Heart left ventricle (tissue), 16 donors: ENCODE measurements at regions not wholly inside any gene's neighbourhood (a gene's known extent, or its start where the extent isn't known, plus 50 kb on each side); places are given as distances from the start of the nearest gene placed in this dataset.

ENCODE experiments used
- ATAC-seq, 4 donors: fragments of 200-7000 bp; cut with Tn5 transposase; one replicate each; pipeline ENCODE4 v1.9.1; 2020 to 2022; ENCODE audit warnings: moderate library complexity in 4 of 4, mild to moderate bottlenecking in 3 of 4, moderate number of reproducible peaks in 1 of 4
- DNase-seq, 5 donors: peaks; one replicate each; pipeline ENCODE4 v3.0.0-alpha.2; 2020
- H3K27ac ChIP-seq, 12 donors: fragments of 200-600 bp; sonication (generic) in 4 of 12; one replicate each; pipeline versions ENCODE4 v1.5.0 to v1.8.0; 2016 to 2022; ENCODE audit warnings: mild to moderate bottlenecking in 2 of 12
- H3K27me3 ChIP-seq, 9 donors: fragments of 200-600 bp; sonication (generic) in 2 of 9; one replicate each; pipeline versions ENCODE4 v1.5.1 to v1.8.0; 2016 to 2022; ENCODE audit warnings: mild to moderate bottlenecking in 3 of 9
- H3K36me3 ChIP-seq, 9 donors: fragments of 200-600 bp; sonication (generic) in 2 of 9; one replicate each; pipeline versions ENCODE4 v1.5.0 to v1.8.0; 2018 to 2022; ENCODE audit warnings: mild to moderate bottlenecking in 2 of 9
- H3K4me1 ChIP-seq, 12 donors: fragments of 200-600 bp; sonication (generic) in 4 of 12; one replicate each; pipeline versions ENCODE4 v1.5.0 to v1.8.0; 2016 to 2022; ENCODE audit warnings: mild to moderate bottlenecking in 3 of 12
- H3K4me3 ChIP-seq, 12 donors: fragments of 200-600 bp; sonication (generic) in 4 of 12; one replicate each; pipeline versions ENCODE4 v1.5.0 to v1.8.0; 2017 to 2022; ENCODE audit warnings: mild to moderate bottlenecking in 9 of 12, moderate library complexity in 4 of 12
- H3K9me3 ChIP-seq, 12 donors: fragments of 200-600 bp; sonication (generic) in 4 of 12; one replicate each; pipeline versions ENCODE4 v1.5.0 to v1.8.0; 2016 to 2022; ENCODE audit warnings: mild to moderate bottlenecking in 1 of 12
- CTCF ChIP-seq, 12 donors: fragments of 200-600 bp; sonication (generic) in 4 of 12; IDR thresholded peaks; one replicate each; pipeline versions ENCODE4 v1.5.0 to v1.8.0; 2018 to 2022; ENCODE audit warnings: antibody characterized with exemption in 12 of 12, mild to moderate bottlenecking in 5 of 12
- POLR2A ChIP-seq, 2 donors: fragments of 450-650 bp; IDR thresholded peaks; one replicate each; pipeline ENCODE4 v1.6.1; 2017; ENCODE audit warnings: antibody characterized with exemption in 2 of 2, mild to moderate bottlenecking in 2 of 2, moderate library complexity in 2 of 2
- WGBS, 4 donors: extraction: QIAGEN DNeasy Blood & Tissue Kit in 2 of 4; methylation state at CpG; one replicate each; pipeline versions ENCODE4 v1.1.5 to v1.1.7; 2013 to 2018; 5-methylcytosine and 5-hydroxymethylcytosine counted together
- intact Hi-C, 10 donors: fragments of 100-400 bp; cut with DNase I; formaldehyde crosslinking; loops; one replicate each; pipeline versions ENCODE4 v1.11.1 to v1.14.2; 2022
- donor health status: ischemic (EF 13 %, LVEDD 7.1; RV severe dilation, severe dysfunction).
- donor health status: healthy with polysubstance abuse.
- donor health status: DM: no; HTN: yes; CAD: no.
- donor health status: DM: no; HTN: no; CAD: no.
- donor health status: ischemic (EF 25% LVEDD 6.9; RV normal size, moderate dysfunction).
- donor health status: ischemic (EF 25% LVEDD 5.7; RV mildly dilated, moderate dysfunction).
- donor health status: healthy.
- donor health status: DM: yes; HTN: yes; CAD: no.
- donor health status: ischemic (EF 35%, LVEDD 5.7; RV mildly dilated, moderate dysfunction).
- donor health status: nonischemic (EF 11% LVEDD 7.7; RV severe dilation, severe dysfunction).
- donor health status: DM: yes; HTN: yes; CAD: no.
- donor health status: PGD.
- donor health status: ischemic (EF 29% LVEDD 5.4; RV normal size, mild dysfunction).
- donor health status: nonischemic (EF 23%, LVEDD 6.1; RV moderate dilation, normal function).

GRCh38 chr17:45696442-45696841, 87.7 kb upstream of the CRHR1 start:
- Histone ChIP-seq H3K27ac (no peak overlapping the region), H3K36me3 (no peaks in the 10 kb centered on the region), H3K4me1 (no peaks in the 10 kb centered on the region), H3K4me3 (no peak overlapping the region), H3K27me3 (peaks cover 0 to 49% (median 8%) of the 10 kb centered on the region in 9 donors), H3K9me3 (no peaks in the 10 kb centered on the region)
- TF ChIP-seq POLR2A (IDR thresholded peaks at IDR 0.05): no peak
- TF ChIP-seq CTCF (IDR thresholded peaks at IDR 0.05): no peak
- DNase-seq (no peak), ATAC-seq (no peak)
- intact Hi-C loops: loop anchor here in 1 of 10 donors (10.0 kb wide), 1 partner anchor 58 kb away; no protein-coding TSS in a partner anchor

DNA sequence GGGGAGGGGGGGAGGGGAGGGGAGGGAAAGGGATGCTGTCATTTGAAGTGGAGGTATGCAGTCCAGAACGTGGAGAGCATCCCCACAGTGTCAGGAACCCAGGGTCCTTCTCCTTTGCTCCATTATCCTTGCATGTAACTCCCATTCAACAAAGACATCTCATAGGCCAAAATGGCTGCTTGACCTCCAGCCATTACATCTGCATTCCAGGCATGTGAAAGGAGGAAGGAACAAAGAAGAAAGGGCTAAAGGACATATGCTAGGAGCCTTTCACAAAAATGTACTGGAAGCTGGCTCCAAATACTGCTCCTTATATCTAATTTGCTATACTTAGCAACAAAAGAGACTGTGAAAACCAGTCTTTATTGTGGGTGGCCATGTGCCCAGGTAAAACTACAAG, 87.0 kb upstream of the CRHR1 start:
- ATAC-seq (no peak), DNase-seq (no peak)
- Histone ChIP-seq H3K27ac (no peak overlapping the region), H3K4me3 (no peak overlapping the region), H3K4me1 (no peaks in the 10 kb centered on the region), H3K9me3 (no peaks in the 10 kb centered on the region), H3K27me3 (peaks cover 0 to 47% (median 8%) of the 10 kb centered on the region in 9 donors), H3K36me3 (no peaks in the 10 kb centered on the region)
- intact Hi-C loops: loop anchor here in 1 of 10 donors (10.0 kb wide), 1 partner anchor 58 kb away; no protein-coding TSS in a partner anchor
- 0 to 8% (median 2%) methylated on average over 1 of the region's 1 CpG for WGBS, 4 donors
- TF ChIP-seq CTCF (IDR thresholded peaks at IDR 0.05) (no peak), POLR2A (IDR thresholded peaks at IDR 0.05) (no peak)

- TF ChIP-seq POLR2A (IDR thresholded peaks at IDR 0.05) (no peak), CTCF (IDR thresholded peaks at IDR 0.05) (no peak)
- H3K4me3 ChIP-seq: no peak overlapping the region
- intact Hi-C loops: no loop called here
- peaks cover 0 to 26% (median 4%) of the 10 kb centered on the region in 9 donors for H3K27me3 ChIP-seq
- H3K4me1 ChIP-seq: no peaks in the 10 kb centered on the region
- no peaks in the 10 kb centered on the region for H3K9me3 ChIP-seq
- H3K36me3 ChIP-seq: no peaks in the 10 kb centered on the region
- WGBS, 4 donors: 49 to 56% (median 51%) methylated on average over 7 of the region's 7 CpGs
- DNase-seq: no peak
- H3K27ac ChIP-seq: no peak overlapping the region
- no peak for ATAC-seq
Measured at GRCh38 chr17:45700171-45701090, 83.7 kb upstream of the CRHR1 start.

GRCh38 chr17:45702666-45703266, 81.4 kb upstream of the CRHR1 start:
- Histone ChIP-seq H3K4me1 (no peaks in the 10 kb centered on the region), H3K36me3 (no peaks in the 10 kb centered on the region), H3K9me3 (no peaks in the 10 kb centered on the region), H3K27me3 (peaks cover 0 to 22% (median 0%) of the 10 kb centered on the region in 9 donors), H3K4me3 (no peak overlapping the region), H3K27ac (no peak overlapping the region)
- WGBS, 4 donors: 29 to 45% (median 37%) methylated on average over 1 of the region's 1 CpG
- DNase-seq: no peak
- intact Hi-C loops: no loop called here
- no peak for TF ChIP-seq CTCF (IDR thresholded peaks at IDR 0.05)
- no peak for TF ChIP-seq POLR2A (IDR thresholded peaks at IDR 0.05)
- ATAC-seq: no peak
